Mesendoderm (in vitro differentiated cells): ENCODE measurements at regions not wholly inside any gene's neighbourhood (a gene's known extent, or its start where the extent isn't known, plus 50 kb on each side); places are given as distances from the start of the nearest gene placed in this dataset.

Experiments
- DNase-seq: peaks from one replicate; pipeline ENCODE4 v3.0.0; 2013
- H2AK5ac ChIP-seq: 2 replicates; pipeline ENCODE4 v1.6.1; 2013; ENCODE audit warnings: low read length, inconsistent platforms
- H2BK120ac ChIP-seq: 2 replicates; pipeline ENCODE4 v1.6.1; 2013; ENCODE audit warnings: low read depth, mild to moderate bottlenecking, low read length, moderate library complexity, mixed read lengths
- H2BK15ac ChIP-seq: replicated peaks from 2 replicates; pipeline ENCODE4 v1.6.1; 2013; ENCODE audit warnings: low read depth, mild to moderate bottlenecking, moderate library complexity
- H2BK5ac ChIP-seq: 2 replicates; pipeline ENCODE4 v1.6.1; 2013; ENCODE audit warnings: low read length, inconsistent platforms
- H3K18ac ChIP-seq: 2 replicates; pipeline ENCODE4 v1.6.1; 2013; ENCODE audit warnings: mild to moderate bottlenecking, low read length, mixed read lengths
- H3K23ac ChIP-seq: one replicate; pipeline ENCODE4 v1.6.1; 2013; ENCODE audit warnings: low read length
- H3K27ac ChIP-seq: 2 replicates; pipeline ENCODE4 v1.5.1; 2013; ENCODE audit warnings: low read depth, mild to moderate bottlenecking, inconsistent platforms, low read length, moderate library complexity
- H3K27me3 ChIP-seq: 2 replicates; pipeline ENCODE4 v1.6.1; 2013; ENCODE audit warnings: low read length, control low read depth, mild to moderate bottlenecking, inconsistent platforms; ENCODE audit not compliant: insufficient read depth, poor library complexity
- H3K36me3 ChIP-seq: 2 replicates; pipeline ENCODE4 v1.6.1; 2013; ENCODE audit warnings: low read length, inconsistent platforms; ENCODE audit not compliant: control insufficient read depth, insufficient read depth
- H3K4ac ChIP-seq: one replicate; pipeline ENCODE4 v1.6.1; 2013; ENCODE audit warnings: low read depth, mild to moderate bottlenecking, low read length, moderate library complexity
- H3K4me1 ChIP-seq: 2 replicates; pipeline ENCODE4 v1.6.1; 2013; ENCODE audit warnings: low read depth, low read length, inconsistent platforms; ENCODE audit not compliant: control insufficient read depth
- H3K4me2 ChIP-seq: 2 replicates; pipeline ENCODE4 v1.6.1; 2013; ENCODE audit warnings: low read length
- H3K4me3 ChIP-seq: 2 replicates; pipeline ENCODE4 v1.5.1; 2013; ENCODE audit warnings: mild to moderate bottlenecking, low read length
- H3K56ac ChIP-seq: one replicate; pipeline ENCODE4 v1.6.1; 2013; ENCODE audit warnings: low read length
- H3K79me1 ChIP-seq: 2 replicates; pipeline ENCODE4 v1.6.1; 2013; ENCODE audit warnings: low read length, inconsistent platforms
- H3K79me2 ChIP-seq: 2 replicates; pipeline ENCODE4 v1.6.1; 2013; ENCODE audit warnings: mild to moderate bottlenecking, low read length; ENCODE audit not compliant: control insufficient read depth, insufficient read depth
- H3K9ac ChIP-seq: 2 replicates; pipeline ENCODE4 v1.6.1; 2013; ENCODE audit warnings: low read length, inconsistent platforms
- H4K5ac ChIP-seq: one replicate; pipeline ENCODE4 v1.6.1; 2013; ENCODE audit warnings: low read length
- H4K8ac ChIP-seq: one replicate; pipeline ENCODE4 v1.6.1; 2013; ENCODE audit warnings: low read depth, mild to moderate bottlenecking, control low read depth, low read length, moderate library complexity
- WGBS: extraction: QIAGEN DNeasy Blood & Tissue Kit; methylation state at CpG from one replicate; pipeline ENCODE4 v1.1.7; 2013; ENCODE audit warnings: low lambda C conversion rate, missing lambda C conversion rate; ENCODE audit not compliant: insufficient coverage; ENCODE audit errors: extremely low coverage; 5-methylcytosine and 5-hydroxymethylcytosine counted together

GRCh38 chr2:107062599-107063220, 176.7 kb upstream of the ST6GAL2 start:
- no peak overlapping the region for H2BK5ac ChIP-seq
- H2BK120ac ChIP-seq: no peak overlapping the region
- H3K9ac ChIP-seq: no peak overlapping the region
- DNase-seq: no peak
- no peak overlapping the region for H3K56ac ChIP-seq
- H3K4me2 ChIP-seq: no peak overlapping the region
- H4K8ac ChIP-seq: no peak overlapping the region
- H3K4me3 ChIP-seq: no peak overlapping the region
- no peak overlapping the region for H3K18ac ChIP-seq
- no peak overlapping the region for H2BK15ac ChIP-seq
- no peaks in the 10 kb centered on the region for H3K79me1 ChIP-seq
- no CpG with 5 or more reads among the region's 5 CpGs for WGBS
- no peak overlapping the region for H3K23ac ChIP-seq
- no peak overlapping the region for H4K5ac ChIP-seq
- no peak overlapping the region for H2AK5ac ChIP-seq
- no peaks in the 10 kb centered on the region for H3K27me3 ChIP-seq
- no peaks in the 10 kb centered on the region for H3K79me2 ChIP-seq
- H3K36me3 ChIP-seq: no peaks in the 10 kb centered on the region
- no peak overlapping the region for H3K27ac ChIP-seq
- no peak overlapping the region for H3K4ac ChIP-seq
- no peaks in the 10 kb centered on the region for H3K4me1 ChIP-seq

- Histone ChIP-seq H3K23ac (no peak overlapping the region), H2BK5ac (no peak overlapping the region), H3K27me3 (no peaks in the 10 kb centered on the region), H3K79me2 (no peaks in the 10 kb centered on the region), H3K18ac (no peak overlapping the region), H2BK15ac (no peak overlapping the region), H3K36me3 (no peaks in the 10 kb centered on the region), H3K9ac (no peak overlapping the region), H3K4me1 (no peaks in the 10 kb centered on the region), H3K4me2 (no peak overlapping the region), H3K4ac (no peak overlapping the region), H3K79me1 (no peaks in the 10 kb centered on the region), H3K4me3 (no peak overlapping the region), H3K27ac (no peak overlapping the region), H4K8ac (no peak overlapping the region), H2BK120ac (no peak overlapping the region), H3K56ac (no peak overlapping the region), H4K5ac (no peak overlapping the region), H2AK5ac (no peak overlapping the region)
- no peak for DNase-seq
- WGBS: no CpG with 5 or more reads among the region's 3 CpGs
Observed at GRCh38 chr2:107063228-107063627, 177.3 kb upstream of the ST6GAL2 start.

- H3K36me3 ChIP-seq: no peaks in the 10 kb centered on the region
- no peaks in the 10 kb centered on the region for H3K27me3 ChIP-seq
- H2BK15ac ChIP-seq: no peak overlapping the region
- no peak overlapping the region for H2BK5ac ChIP-seq
- no peak overlapping the region for H3K9ac ChIP-seq
- no peaks in the 10 kb centered on the region for H3K79me1 ChIP-seq
- no peak overlapping the region for H3K4me2 ChIP-seq
- no peak overlapping the region for H4K8ac ChIP-seq
- H3K4me3 ChIP-seq: no peak overlapping the region
- H2AK5ac ChIP-seq: no peak overlapping the region
- no peaks in the 10 kb centered on the region for H3K79me2 ChIP-seq
- no peak overlapping the region for H4K5ac ChIP-seq
- H3K23ac ChIP-seq: no peak overlapping the region
- H3K4me1 ChIP-seq: no peaks in the 10 kb centered on the region
- no peak for DNase-seq
- no peak overlapping the region for H3K56ac ChIP-seq
- H2BK120ac ChIP-seq: no peak overlapping the region
- no peak overlapping the region for H3K27ac ChIP-seq
- H3K4ac ChIP-seq: no peak overlapping the region
- WGBS: no CpG with 5 or more reads among the region's 6 CpGs
- no peak overlapping the region for H3K18ac ChIP-seq
Observed at GRCh38 chr2:107064750-107065149, 178.8 kb upstream of the ST6GAL2 start.

- Histone ChIP-seq H3K36me3 (no peaks in the 10 kb centered on the region), H2BK15ac (peak overlapping the region; percentile 59), H3K56ac (no peak overlapping the region), H3K4me1 (no peaks in the 10 kb centered on the region), H3K27ac (no peak overlapping the region), H2BK120ac (no peak overlapping the region), H3K18ac (no peak overlapping the region), H3K27me3 (no peaks in the 10 kb centered on the region), H3K23ac (no peak overlapping the region), H3K4ac (no peak overlapping the region), H4K5ac (no peak overlapping the region), H3K4me3 (no peak overlapping the region), H3K79me2 (no peaks in the 10 kb centered on the region), H3K79me1 (no peaks in the 10 kb centered on the region), H2BK5ac (no peak overlapping the region), H4K8ac (no peak overlapping the region), H3K4me2 (no peak overlapping the region), H3K9ac (no peak overlapping the region), H2AK5ac (no peak overlapping the region)
- no CpG with 5 or more reads among the region's 11 CpGs for WGBS
- DNase-seq: no peak
Observed at GRCh38 chr2:107068069-107068916, 182.3 kb upstream of the ST6GAL2 start.

- Histone ChIP-seq H3K4me1 (no peaks in the 10 kb centered on the region), H2BK15ac (no peak overlapping the region), H3K56ac (no peak overlapping the region), H3K27me3 (no peaks in the 10 kb centered on the region), H3K18ac (no peak overlapping the region), H4K5ac (no peak overlapping the region), H3K36me3 (no peaks in the 10 kb centered on the region), H4K8ac (no peak overlapping the region), H2BK120ac (no peak overlapping the region), H3K79me1 (no peaks in the 10 kb centered on the region), H3K79me2 (no peaks in the 10 kb centered on the region), H3K9ac (no peak overlapping the region), H3K4me2 (no peak overlapping the region), H3K27ac (no peak overlapping the region), H3K4ac (no peak overlapping the region), H3K4me3 (no peak overlapping the region), H2AK5ac (no peak overlapping the region), H2BK5ac (no peak overlapping the region), H3K23ac (no peak overlapping the region)
- WGBS: no CpG with 5 or more reads among the region's 2 CpGs
- DNase-seq: no peak
Observed at GRCh38 chr2:107069890-107070289, 183.9 kb upstream of the ST6GAL2 start.
